ENCODE measurements at regions not wholly inside any gene's neighbourhood (a gene's known extent, or its start where the extent isn't known, plus 50 kb on each side); places are given as distances from the start of the nearest gene placed in this dataset.
"Not testable (repeated sequence)": the region's sequence is repeated elsewhere in the genome, so short reads cannot be mapped to it uniquely, and the experiment has no call there.

GRCh38 chr17:30641428-30641827, 164.2 kb downstream of the GOSR1 start:
- DNase-seq (ENCODE audit: low spot score); H3K4me1 ChIP-seq (ENCODE audit: insufficient read depth, low read length); intact Hi-C loops (cut with micrococcal nuclease; ENCODE audit: unreplicated experiment); FAIRE-seq; POLR2A ChIA-PET; H2AFZ ChIP-seq (ENCODE audit: low read length); H4K20me1 ChIP-seq (ENCODE audit: insufficient read depth, low read length); in situ Hi-C loops (cut with HindIII; ENCODE audit: extremely low pct_ligation_motif_present, low pct_unique_long_range_greater_than_20kb); H3K9me3 ChIP-seq (ENCODE audit: low read length); H3K4me2 ChIP-seq (ENCODE audit: low read depth, low read length); H3K36me3 ChIP-seq (replicated peaks in 1 of 2; ENCODE audit: control insufficient read depth in 1 of 2, insufficient read depth in 2 of 2, low read length in 2 of 2); H3K27me3 ChIP-seq (ENCODE audit: control insufficient read depth in 1 of 2, insufficient read depth in 2 of 2, low read length in 2 of 2); H3K4me3 ChIP-seq (replicated peaks in 1 of 3; ENCODE audit: insufficient read depth in 1 of 3, low read depth in 2 of 3, low read length in 3 of 3); ATAC-seq; H3K79me2 ChIP-seq (ENCODE audit: insufficient read depth, low read length); CTCF ChIA-PET (ENCODE audit: low intra/inter-chr PET ratio, low total read pairs); BruUV-seq (replicated peaks); H3K27ac ChIP-seq (ENCODE audit: extremely low read length, insufficient read depth, low read length); H3K9ac ChIP-seq (ENCODE audit: insufficient read depth, low read depth, low read length): not testable (repeated sequence)
- 59% methylated on average over 7 of the region's 7 CpGs for WGBS (ENCODE audit: low lambda C conversion rate)
- peak; percentile 67; the same call in 1 of the 2 replicates for TF ChIP-seq ZNF768 (CRISPR knock-in tag; IDR thresholded peaks at IDR 0.05)

GRCh38 chr17:30639391-30639790, 162.2 kb downstream of the GOSR1 start:
- POLR2A ChIA-PET; H3K4me1 ChIP-seq (ENCODE audit: insufficient read depth, low read length); FAIRE-seq; H3K9me3 ChIP-seq (ENCODE audit: low read length); CTCF ChIA-PET (ENCODE audit: low intra/inter-chr PET ratio, low total read pairs); H3K27me3 ChIP-seq (ENCODE audit: control insufficient read depth in 1 of 2, insufficient read depth in 2 of 2, low read length in 2 of 2); BruUV-seq (replicated peaks); H3K27ac ChIP-seq (ENCODE audit: extremely low read length, insufficient read depth, low read length); H3K4me2 ChIP-seq (ENCODE audit: low read depth, low read length); H3K4me3 ChIP-seq (replicated peaks in 1 of 3; ENCODE audit: insufficient read depth in 1 of 3, low read depth in 2 of 3, low read length in 3 of 3); H2AFZ ChIP-seq (ENCODE audit: low read length); H3K79me2 ChIP-seq (ENCODE audit: insufficient read depth, low read length); in situ Hi-C loops (cut with HindIII; ENCODE audit: extremely low pct_ligation_motif_present, low pct_unique_long_range_greater_than_20kb); H3K36me3 ChIP-seq (replicated peaks in 1 of 2; ENCODE audit: control insufficient read depth in 1 of 2, insufficient read depth in 2 of 2, low read length in 2 of 2); H4K20me1 ChIP-seq (ENCODE audit: insufficient read depth, low read length); ATAC-seq; H3K9ac ChIP-seq (ENCODE audit: insufficient read depth, low read depth, low read length); intact Hi-C loops (cut with micrococcal nuclease; ENCODE audit: unreplicated experiment); DNase-seq (ENCODE audit: low spot score): not testable (repeated sequence)
- WGBS (ENCODE audit: low lambda C conversion rate) = 91% methylated on average over 3 of the region's 4 CpGs

- H3K4me2 ChIP-seq (ENCODE audit: low read depth, low read length); H3K9ac ChIP-seq (ENCODE audit: insufficient read depth, low read depth, low read length); intact Hi-C loops (cut with micrococcal nuclease; ENCODE audit: unreplicated experiment); FAIRE-seq; H3K79me2 ChIP-seq (ENCODE audit: insufficient read depth, low read length); H3K9me3 ChIP-seq (ENCODE audit: low read length); in situ Hi-C loops (cut with HindIII; ENCODE audit: extremely low pct_ligation_motif_present, low pct_unique_long_range_greater_than_20kb); H3K27me3 ChIP-seq (ENCODE audit: control insufficient read depth in 1 of 2, insufficient read depth in 2 of 2, low read length in 2 of 2); H2AFZ ChIP-seq (ENCODE audit: low read length); DNase-seq (ENCODE audit: low spot score); H4K20me1 ChIP-seq (ENCODE audit: insufficient read depth, low read length); BruUV-seq (replicated peaks); H3K36me3 ChIP-seq (replicated peaks in 1 of 2; ENCODE audit: control insufficient read depth in 1 of 2, insufficient read depth in 2 of 2, low read length in 2 of 2); H3K27ac ChIP-seq (ENCODE audit: extremely low read length, insufficient read depth, low read length); H3K4me3 ChIP-seq (replicated peaks in 1 of 3; ENCODE audit: insufficient read depth in 1 of 3, low read depth in 2 of 3, low read length in 3 of 3); H3K4me1 ChIP-seq (ENCODE audit: insufficient read depth, low read length); CTCF ChIA-PET (ENCODE audit: low intra/inter-chr PET ratio, low total read pairs); POLR2A ChIA-PET: not testable (repeated sequence)
- WGBS (ENCODE audit: low lambda C conversion rate) = 65% methylated on average over 4 of the region's 4 CpGs
- ATAC-seq = peak; percentile 9; the same call in 1 of the 3 replicates
Measured at GRCh38 chr17:30638968-30639367, 161.8 kb downstream of the GOSR1 start.

GRCh38 chr17:30631651-30632050, 154.4 kb downstream of the GOSR1 start:
- H2AFZ ChIP-seq (ENCODE audit: low read length); POLR2A ChIA-PET; in situ Hi-C loops (cut with HindIII; ENCODE audit: extremely low pct_ligation_motif_present, low pct_unique_long_range_greater_than_20kb); H3K9ac ChIP-seq (ENCODE audit: insufficient read depth, low read depth, low read length); H3K36me3 ChIP-seq (replicated peaks in 1 of 2; ENCODE audit: control insufficient read depth in 1 of 2, insufficient read depth in 2 of 2, low read length in 2 of 2); H3K79me2 ChIP-seq (ENCODE audit: insufficient read depth, low read length); DNase-seq (ENCODE audit: low spot score); BruUV-seq (replicated peaks); H3K27me3 ChIP-seq (ENCODE audit: control insufficient read depth in 1 of 2, insufficient read depth in 2 of 2, low read length in 2 of 2); H3K27ac ChIP-seq (ENCODE audit: extremely low read length, insufficient read depth, low read length); H3K9me3 ChIP-seq (ENCODE audit: low read length); H3K4me1 ChIP-seq (ENCODE audit: insufficient read depth, low read length); H3K4me3 ChIP-seq (replicated peaks in 1 of 3; ENCODE audit: insufficient read depth in 1 of 3, low read depth in 2 of 3, low read length in 3 of 3); H4K20me1 ChIP-seq (ENCODE audit: insufficient read depth, low read length); CTCF ChIA-PET (ENCODE audit: low intra/inter-chr PET ratio, low total read pairs); ATAC-seq; FAIRE-seq; H3K4me2 ChIP-seq (ENCODE audit: low read depth, low read length); intact Hi-C loops (cut with micrococcal nuclease; ENCODE audit: unreplicated experiment): not testable (repeated sequence)
- WGBS (ENCODE audit: low lambda C conversion rate) = 96% methylated on average over 6 of the region's 6 CpGs
